ENCODE measurements at regions not wholly inside any gene's neighbourhood (a gene's known extent, or its start where the extent isn't known, plus 50 kb on each side); places are given as distances from the start of the nearest gene placed in this dataset.

DNA sequence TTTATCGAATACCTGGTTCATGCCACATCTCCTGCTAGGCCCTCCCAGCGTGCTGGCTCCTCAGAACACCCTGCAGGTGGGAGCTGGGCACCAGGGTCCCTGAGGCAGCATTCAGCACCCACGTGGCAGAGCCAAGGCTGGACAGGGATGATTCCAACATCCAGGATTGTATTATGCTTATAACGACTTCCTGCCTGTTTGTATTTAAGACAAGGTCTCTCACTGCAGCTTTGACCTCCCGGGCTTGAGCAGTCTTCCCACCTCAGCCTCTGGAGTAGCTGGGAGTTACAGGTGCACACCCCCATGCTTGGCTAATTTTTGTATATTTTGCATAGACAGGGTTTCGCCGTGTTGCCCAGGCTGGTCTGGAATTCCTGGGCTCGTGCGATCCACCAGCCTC is 64.7 kb upstream of the WNT7B start:
- TF ChIP-seq CTCF (IDR thresholded peaks at IDR 0.05; ENCODE audit: low read depth, low read length) (no peak), EZH2phosphoT487 (IDR thresholded peaks at IDR 0.05; ENCODE audit: low read depth) (no peak)
- no peak overlapping the region for H3K27ac ChIP-seq (ENCODE audit: low read length)
- H3K36me3 ChIP-seq (replicated peaks; ENCODE audit: low read depth, low read length): no peaks in the 10 kb centered on the region
- H3K9ac ChIP-seq (ENCODE audit: low read length): no peak overlapping the region
- H2AFZ ChIP-seq (ENCODE audit: low read depth, low read length): no peak overlapping the region
- peaks cover 12% of the 10 kb centered on the region for H3K4me1 ChIP-seq (ENCODE audit: low read length)
- H3K79me2 ChIP-seq (ENCODE audit: low read length): no peaks in the 10 kb centered on the region
- no peak overlapping the region for H3K4me2 ChIP-seq (ENCODE audit: low read length)
- H3K4me3 ChIP-seq (ENCODE audit: low read length): no peak overlapping the region
- H3K9me3 ChIP-seq (ENCODE audit: insufficient read depth, low read length): no peaks in the 10 kb centered on the region
- H4K20me1 ChIP-seq (ENCODE audit: insufficient read depth, low read length): no peaks in the 10 kb centered on the region
- H3K27me3 ChIP-seq (ENCODE audit: low read depth, low read length): no peaks in the 10 kb centered on the region

- no peak for TF ChIP-seq CTCF (IDR thresholded peaks at IDR 0.05; ENCODE audit: low read depth, low read length)
- no peak for TF ChIP-seq EZH2phosphoT487 (IDR thresholded peaks at IDR 0.05; ENCODE audit: low read depth)
- Histone ChIP-seq H4K20me1 (ENCODE audit: insufficient read depth, low read length) (no peaks in the 10 kb centered on the region), H3K9ac (ENCODE audit: low read length) (no peak overlapping the region), H3K4me2 (ENCODE audit: low read length) (no peak overlapping the region), H3K36me3 (replicated peaks; ENCODE audit: low read depth, low read length) (no peaks in the 10 kb centered on the region), H3K4me1 (ENCODE audit: low read length) (peaks cover 8% of the 10 kb centered on the region; the same call in 1 of the 2 replicates), H3K27me3 (ENCODE audit: low read depth, low read length) (no peaks in the 10 kb centered on the region), H3K4me3 (ENCODE audit: low read length) (no peak overlapping the region), H2AFZ (ENCODE audit: low read depth, low read length) (no peak overlapping the region), H3K27ac (ENCODE audit: low read length) (no peak overlapping the region), H3K9me3 (ENCODE audit: insufficient read depth, low read length) (no peaks in the 10 kb centered on the region), H3K79me2 (ENCODE audit: low read length) (no peaks in the 10 kb centered on the region)
Observed at GRCh38 chr22:46042786-46043185, 65.8 kb upstream of the WNT7B start.

- Histone ChIP-seq H3K9me3 (ENCODE audit: insufficient read depth, low read length) (no peaks in the 10 kb centered on the region), H2AFZ (ENCODE audit: low read depth, low read length) (no peak overlapping the region), H3K4me2 (ENCODE audit: low read length) (no peak overlapping the region)
Observed at GRCh38 chr22:46043339-46043738, 66.4 kb upstream of the WNT7B start.

More at GRCh38 chr22:46043339-46043738, 66.4 kb upstream of the WNT7B start:
- Histone ChIP-seq H3K9ac (ENCODE audit: low read length) (no peak overlapping the region), H3K4me1 (ENCODE audit: low read length) (peaks cover 11% of the 10 kb centered on the region; the same call in 1 of the 2 replicates), H3K27ac (ENCODE audit: low read length) (no peak overlapping the region), H3K36me3 (replicated peaks; ENCODE audit: low read depth, low read length) (no peaks in the 10 kb centered on the region), H3K4me3 (ENCODE audit: low read length) (no peak overlapping the region), H3K27me3 (ENCODE audit: low read depth, low read length) (no peaks in the 10 kb centered on the region), H4K20me1 (ENCODE audit: insufficient read depth, low read length) (no peaks in the 10 kb centered on the region), H3K79me2 (ENCODE audit: low read length) (no peaks in the 10 kb centered on the region)
- TF ChIP-seq EZH2phosphoT487 (IDR thresholded peaks at IDR 0.05; ENCODE audit: low read depth): no peak
- no peak for TF ChIP-seq CTCF (IDR thresholded peaks at IDR 0.05; ENCODE audit: low read depth, low read length)
